KMS-11 (cell line): ENCODE measurements at regions not wholly inside any gene's neighbourhood (a gene's known extent, or its start where the extent isn't known, plus 50 kb on each side); places are given as distances from the start of the nearest gene placed in this dataset.

Experiments used
- H2AFZ ChIP-seq: fragments of 200-600 bp; sonication (generic); 2 replicates; pipeline ENCODE4 v1.6.1; 2016; ENCODE audit warnings: antibody characterized with exemption, mixed run types, low read depth
- H3K27ac ChIP-seq: fragments of 200-600 bp; sonication (generic); 2 replicates; pipeline ENCODE4 v1.6.1; 2016; ENCODE audit warnings: mild to moderate bottlenecking, mixed run types
- H3K27me3 ChIP-seq: fragments of 200-600 bp; sonication (generic); 2 replicates; pipeline ENCODE4 v1.6.1; 2017; ENCODE audit warnings: mild to moderate bottlenecking, low read depth, mixed run types, moderate library complexity; ENCODE audit not compliant: insufficient read depth
- H3K36me3 ChIP-seq: fragments of 200-600 bp; sonication (generic); 2 replicates; pipeline ENCODE4 v1.6.1; 2017; ENCODE audit warnings: mild to moderate bottlenecking, mixed run types; ENCODE audit not compliant: insufficient read depth
- H3K4me1 ChIP-seq: fragments of 200-600 bp; sonication (generic); 2 replicates; pipeline ENCODE4 v1.6.1; 2016; ENCODE audit warnings: mild to moderate bottlenecking, low read depth, mixed run types; ENCODE audit not compliant: poor library complexity, severe bottlenecking
- H3K4me2 ChIP-seq: fragments of 200-600 bp; sonication (generic); 2 replicates; pipeline ENCODE4 v1.7.0; 2016; ENCODE audit warnings: mild to moderate bottlenecking, mixed run types
- H3K4me3 ChIP-seq: fragments of 200-600 bp; sonication (generic); IDR thresholded peaks from 2 replicates; pipeline ENCODE4 v1.6.1; 2017; ENCODE audit warnings: low read depth, low read length, mixed read lengths; ENCODE audit not compliant: insufficient read depth
- H3K79me2 ChIP-seq: fragments of 200-600 bp; sonication (generic); 2 replicates; pipeline ENCODE4 v1.6.1; 2016; ENCODE audit warnings: low read depth, mixed run types; ENCODE audit not compliant: insufficient read depth
- H3K9ac ChIP-seq: fragments of 200-600 bp; sonication (generic); 2 replicates; pipeline ENCODE4 v1.6.1; 2016; ENCODE audit warnings: mild to moderate bottlenecking, mixed run types
- H4K20me1 ChIP-seq: fragments of 200-600 bp; sonication (generic); 2 replicates; pipeline ENCODE4 v1.6.1; 2016; ENCODE audit warnings: mild to moderate bottlenecking, mixed run types; ENCODE audit not compliant: insufficient read depth
- TF ChIP-seq, protein P1 (sequence below): fragments of 200-600 bp; sonication (generic); conservative IDR thresholded peaks from 2 replicates; pipeline ENCODE4 v1.6.1; 2017; ENCODE audit warnings: low read depth, mild to moderate bottlenecking, antibody characterized with exemption, low read length, moderate library complexity, mixed read lengths

DNA sequence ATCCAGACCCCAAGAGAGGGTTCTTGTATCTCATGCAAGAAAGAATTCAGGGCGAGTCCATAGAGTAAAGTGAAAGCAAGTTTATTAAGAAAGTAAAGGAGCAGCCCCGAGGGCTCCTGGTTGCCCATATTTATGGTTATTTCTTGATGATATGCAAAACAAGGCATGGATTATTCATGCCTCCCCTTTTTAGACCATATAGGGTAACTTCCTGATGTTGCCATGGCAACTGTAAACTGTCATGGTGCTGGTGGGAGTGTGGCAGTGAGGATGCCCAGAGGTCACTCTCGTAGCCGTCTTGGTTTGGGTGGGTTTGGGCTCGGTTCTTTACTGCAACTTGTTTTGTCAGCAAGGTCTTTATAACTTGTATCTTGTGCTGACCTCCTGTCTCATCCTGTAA is 750.2 kb upstream of the FANCL start:
- H4K20me1 ChIP-seq, result no peaks in the 10 kb centered on the region
- H3K79me2 ChIP-seq, result no peaks in the 10 kb centered on the region
- TF ChIP-seq, protein P1, sequence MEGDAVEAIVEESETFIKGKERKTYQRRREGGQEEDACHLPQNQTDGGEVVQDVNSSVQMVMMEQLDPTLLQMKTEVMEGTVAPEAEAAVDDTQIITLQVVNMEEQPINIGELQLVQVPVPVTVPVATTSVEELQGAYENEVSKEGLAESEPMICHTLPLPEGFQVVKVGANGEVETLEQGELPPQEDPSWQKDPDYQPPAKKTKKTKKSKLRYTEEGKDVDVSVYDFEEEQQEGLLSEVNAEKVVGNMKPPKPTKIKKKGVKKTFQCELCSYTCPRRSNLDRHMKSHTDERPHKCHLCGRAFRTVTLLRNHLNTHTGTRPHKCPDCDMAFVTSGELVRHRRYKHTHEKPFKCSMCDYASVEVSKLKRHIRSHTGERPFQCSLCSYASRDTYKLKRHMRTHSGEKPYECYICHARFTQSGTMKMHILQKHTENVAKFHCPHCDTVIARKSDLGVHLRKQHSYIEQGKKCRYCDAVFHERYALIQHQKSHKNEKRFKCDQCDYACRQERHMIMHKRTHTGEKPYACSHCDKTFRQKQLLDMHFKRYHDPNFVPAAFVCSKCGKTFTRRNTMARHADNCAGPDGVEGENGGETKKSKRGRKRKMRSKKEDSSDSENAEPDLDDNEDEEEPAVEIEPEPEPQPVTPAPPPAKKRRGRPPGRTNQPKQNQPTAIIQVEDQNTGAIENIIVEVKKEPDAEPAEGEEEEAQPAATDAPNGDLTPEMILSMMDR, result no peak
- no peaks in the 10 kb centered on the region for H3K36me3 ChIP-seq
- no peak overlapping the region for H2AFZ ChIP-seq
- H3K9ac ChIP-seq, result no peak overlapping the region
- no peak overlapping the region for H3K4me3 ChIP-seq
- no peaks in the 10 kb centered on the region for H3K27me3 ChIP-seq
- H3K27ac ChIP-seq, result no peak overlapping the region
- H3K4me2 ChIP-seq, result no peak overlapping the region
- no peaks in the 10 kb centered on the region for H3K4me1 ChIP-seq

DNA sequence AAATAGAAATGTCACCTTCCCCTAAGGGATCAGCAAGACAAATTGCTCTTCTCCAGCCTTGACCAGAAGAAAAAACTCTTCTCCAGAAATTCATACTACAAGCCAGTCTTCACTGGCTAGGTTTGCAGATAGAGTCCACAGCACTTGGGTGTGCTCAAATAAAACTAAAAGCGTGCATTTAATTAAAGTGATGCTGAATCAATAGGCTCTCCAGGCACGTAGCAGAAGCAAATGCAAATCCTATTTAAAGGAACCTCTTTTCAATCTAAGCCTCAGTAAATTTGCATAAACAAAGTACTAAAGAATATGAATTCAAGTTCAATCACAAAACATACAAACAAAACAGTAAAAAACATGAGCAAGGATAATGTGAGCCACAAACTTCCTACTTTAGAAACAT is 744.4 kb upstream of the FANCL start:
- no peak overlapping the region for H3K27ac ChIP-seq
- no peak overlapping the region for H3K4me2 ChIP-seq
- no peaks in the 10 kb centered on the region for H3K27me3 ChIP-seq
- H3K9ac ChIP-seq, result no peak overlapping the region
- H3K36me3 ChIP-seq, result no peaks in the 10 kb centered on the region
- TF ChIP-seq, protein P1, result no peak
- H4K20me1 ChIP-seq, result no peaks in the 10 kb centered on the region
- H3K79me2 ChIP-seq, result no peaks in the 10 kb centered on the region
- H2AFZ ChIP-seq, result no peak overlapping the region
- H3K4me3 ChIP-seq, result no peak overlapping the region
- peaks cover 5% of the 10 kb centered on the region for H3K4me1 ChIP-seq

DNA sequence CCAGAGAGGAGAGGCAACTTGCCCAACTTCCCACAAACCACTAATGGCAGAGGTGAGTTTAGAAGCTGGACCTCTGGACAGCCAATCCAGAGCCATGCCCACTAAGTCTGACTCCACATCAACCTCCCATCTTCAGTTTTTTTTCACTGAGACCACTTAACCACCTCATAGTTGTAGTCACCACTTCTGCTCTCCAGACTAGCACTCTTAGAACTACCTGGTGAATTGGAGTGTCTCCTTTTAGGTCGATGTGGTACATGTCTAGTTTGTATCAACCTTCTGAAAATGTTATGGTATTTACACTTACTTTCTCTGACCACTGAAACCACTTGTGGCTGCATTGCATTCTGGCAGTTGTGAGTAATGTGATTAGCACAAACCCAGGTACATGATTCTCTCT is 743.6 kb upstream of the FANCL start:
- no peaks in the 10 kb centered on the region for H3K27me3 ChIP-seq
- H4K20me1 ChIP-seq, result no peaks in the 10 kb centered on the region
- no peaks in the 10 kb centered on the region for H3K79me2 ChIP-seq
- no peaks in the 10 kb centered on the region for H3K36me3 ChIP-seq
- H2AFZ ChIP-seq, result no peak overlapping the region
- H3K4me3 ChIP-seq, result no peak overlapping the region
- 0 out of 2 replicates have a peak overlapping the region, but pooled peaks have one; percentile 0 for H3K4me2 ChIP-seq
- TF ChIP-seq, protein P1, result no peak
- H3K27ac ChIP-seq, result no peak overlapping the region
- H3K9ac ChIP-seq, result no peak overlapping the region
- H3K4me1 ChIP-seq, result peaks cover 5% of the 10 kb centered on the region

DNA sequence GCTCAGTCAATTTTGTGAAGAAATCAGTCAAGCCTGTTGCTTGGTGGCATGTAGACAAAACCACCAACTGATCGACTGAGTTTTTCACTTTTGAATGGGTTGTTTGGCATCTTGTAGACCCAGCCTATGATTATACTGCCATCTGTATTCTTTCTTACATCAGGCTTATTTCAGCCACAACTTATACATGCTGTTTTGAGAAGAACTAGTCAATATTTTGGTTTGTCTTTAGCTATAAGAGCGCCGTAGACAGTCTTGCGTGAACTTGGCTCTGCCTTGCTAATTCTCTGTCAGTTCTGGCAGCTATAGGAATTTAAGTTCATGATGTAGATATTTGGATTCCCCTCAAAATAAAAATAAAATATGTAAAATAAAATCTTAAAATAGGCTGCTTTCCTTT is 742.0 kb upstream of the FANCL start:
- TF ChIP-seq, protein P1, result no peak
- H3K36me3 ChIP-seq, result no peaks in the 10 kb centered on the region
- no peaks in the 10 kb centered on the region for H4K20me1 ChIP-seq
- no peak overlapping the region for H2AFZ ChIP-seq
- H3K79me2 ChIP-seq, result no peaks in the 10 kb centered on the region
- H3K4me1 ChIP-seq, result peaks cover 5% of the 10 kb centered on the region
- H3K4me2 ChIP-seq, result no peak overlapping the region
- no peak overlapping the region for H3K4me3 ChIP-seq
- H3K27ac ChIP-seq, result no peak overlapping the region
- no peaks in the 10 kb centered on the region for H3K27me3 ChIP-seq
- no peak overlapping the region for H3K9ac ChIP-seq
